Immature natural killer cell (primary cell): ENCODE measurements at regions not wholly inside any gene's neighbourhood (a gene's known extent, or its start where the extent isn't known, plus 50 kb on each side); places are given as distances from the start of the nearest gene placed in this dataset.

Source experiments
- DNase-seq, 3 donors: peaks; one replicate each; pipeline ENCODE4 v3.0.0; 2022; ENCODE audit warnings: mixed read lengths in 1 of 3
- H3K27ac Mint-ChIP-seq, 6 donors: one replicate each; pipeline ENCODE4 v1.8.0; 2020; ENCODE audit warnings: mixed read lengths in 6 of 6, mild to moderate bottlenecking in 5 of 6, inconsistent platforms in 4 of 6, moderate library complexity in 3 of 6
- H3K27me3 Mint-ChIP-seq, 3 donors: one replicate each; pipeline ENCODE4 v1.8.0; 2020 to 2021; ENCODE audit warnings: low read depth in 3 of 3, mild to moderate bottlenecking in 3 of 3, mixed read lengths in 3 of 3, moderate library complexity in 3 of 3, inconsistent platforms in 1 of 3
- H3K36me3 Mint-ChIP-seq, 3 donors: one replicate each; pipeline ENCODE4 v1.8.0; 2020; ENCODE audit warnings: mixed read lengths in 3 of 3, inconsistent platforms in 2 of 3, mild to moderate bottlenecking in 2 of 3
- H3K4me1 Mint-ChIP-seq, 2 donors: one replicate each; pipeline ENCODE4 v1.8.0; 2020; ENCODE audit warnings: inconsistent platforms in 2 of 2, mild to moderate bottlenecking in 2 of 2, mixed read lengths in 2 of 2, moderate library complexity in 1 of 2
- H3K4me3 Mint-ChIP-seq, 5 donors: one replicate each; pipeline ENCODE4 v1.8.0; 2020; ENCODE audit warnings: mild to moderate bottlenecking in 5 of 5, mixed read lengths in 5 of 5, inconsistent platforms in 3 of 5, moderate library complexity in 3 of 5
- H3K9me3 Mint-ChIP-seq, 6 donors: one replicate each; pipeline ENCODE4 v1.8.0; 2020; ENCODE audit warnings: mild to moderate bottlenecking in 6 of 6, mixed read lengths in 6 of 6, inconsistent platforms in 4 of 6, moderate library complexity in 3 of 6

GRCh38 chr11:10914050-10914449, 56.2 kb upstream of the ZBED5 start:
- H3K36me3 Mint-ChIP-seq, result peaks cover 0 to 15% (median 6%) of the 10 kb centered on the region in 3 donors
- peaks cover 2 to 7% (median 6%) of the 10 kb centered on the region in 3 donors for H3K27me3 Mint-ChIP-seq
- no peak overlapping the region for H3K27ac Mint-ChIP-seq
- DNase-seq, result no peak
- peaks cover 9 to 16% of the 10 kb centered on the region in 2 donors for H3K4me1 Mint-ChIP-seq
- peaks cover 0 to 10% (median 6%) of the 10 kb centered on the region in 6 donors for H3K9me3 Mint-ChIP-seq
- no peak overlapping the region for H3K4me3 Mint-ChIP-seq

- H3K4me1 Mint-ChIP-seq, result peaks cover 6 to 12% of the 10 kb centered on the region in 2 donors
- no peak overlapping the region for H3K27ac Mint-ChIP-seq
- H3K27me3 Mint-ChIP-seq, result peaks cover 2 to 6% (median 2%) of the 10 kb centered on the region in 3 donors
- H3K9me3 Mint-ChIP-seq, result peaks cover 0 to 7% (median 2%) of the 10 kb centered on the region in 6 donors
- H3K4me3 Mint-ChIP-seq, result no peak overlapping the region
- DNase-seq, result no peak
- H3K36me3 Mint-ChIP-seq, result peaks cover 0 to 9% (median under 1%) of the 10 kb centered on the region in 3 donors
Measured at GRCh38 chr11:10913075-10913474, 55.2 kb upstream of the ZBED5 start.

GRCh38 chr11:10911907-10912306, 54.1 kb upstream of the ZBED5 start:
- Mint-ChIP-seq H3K36me3 (peaks cover 0 to 3% (median 0%) of the 10 kb centered on the region in 3 donors), H3K27ac (no peak overlapping the region), H3K27me3 (peaks cover 2 to 5% (median 5%) of the 10 kb centered on the region in 3 donors), H3K4me1 (peaks cover 6 to 12% of the 10 kb centered on the region in 2 donors), H3K4me3 (no peak overlapping the region), H3K9me3 (peaks cover 0 to 5% (median 1%) of the 10 kb centered on the region in 6 donors)
- no peak for DNase-seq

- H3K4me1 Mint-ChIP-seq, result peaks cover 6 to 12% of the 10 kb centered on the region in 2 donors
- H3K36me3 Mint-ChIP-seq, result no peaks in the 10 kb centered on the region
- no peak overlapping the region for H3K4me3 Mint-ChIP-seq
- no peaks in the 10 kb centered on the region for H3K9me3 Mint-ChIP-seq
- peaks cover 1 to 9% (median 5%) of the 10 kb centered on the region in 3 donors for H3K27me3 Mint-ChIP-seq
- no peak overlapping the region for H3K27ac Mint-ChIP-seq
- no peak for DNase-seq
Measured at GRCh38 chr11:10909141-10909883, 51.5 kb upstream of the ZBED5 start.

- Mint-ChIP-seq H3K4me3 (no peak overlapping the region), H3K9me3 (no peaks in the 10 kb centered on the region), H3K4me1 (peaks cover 6 to 12% of the 10 kb centered on the region in 2 donors), H3K27ac (no peak overlapping the region), H3K27me3 (peaks cover 1 to 7% (median 5%) of the 10 kb centered on the region in 3 donors), H3K36me3 (no peaks in the 10 kb centered on the region)
- DNase-seq, result no peak
Measured at GRCh38 chr11:10908215-10908951, 50.5 kb upstream of the ZBED5 start.
